Endothelial cell of umbilical vein (primary cell): ENCODE measurements at regions not wholly inside any gene's neighbourhood (a gene's known extent, or its start where the extent isn't known, plus 50 kb on each side); places are given as distances from the start of the nearest gene placed in this dataset.

Experiments
- BruUV-seq: library from RNA; stranded (reverse); fragments of 400-500 nt; replicated peaks from 2 replicates; lab custom pipeline; 2021; lab: Mats Ljungman, UMichigan
- CTCF ChIA-PET: fragments of 300-600, 350-600 bp; sonication (Branson Sonifier 250); formaldehyde crosslinking; loops from one replicate; lab custom pipeline; 2021; ENCODE audit warnings: antibody characterized with exemption, inconsistent platforms; lab: Charles Lee
- POLR2A ChIA-PET: fragments of 300-600, 350-600 bp; sonication (Branson Sonifier 250); formaldehyde crosslinking; loops from one replicate; lab custom pipeline; 2021; ENCODE audit warnings: antibody characterized with exemption, inconsistent platforms; lab: Charles Lee
- DNase-seq: peaks from one replicate; pipeline ENCODE4 v3.0.0-alpha.2; 2011; ENCODE audit warnings: low read depth, low spot score
- FAIRE-seq: peaks from 2 replicates; lab custom pipeline; 2011; peaks lifted over from hg19 to GRCh38; lab: Jason Lieb, UNC
- H2AFZ ChIP-seq: 2 replicates; pipeline ENCODE4 v1.6.0; 2012; ENCODE audit warnings: low read depth, low read length, control low read depth, inconsistent platforms
- H3K27ac ChIP-seq: 2 replicates; pipeline ENCODE4 v1.5.1; 2011; ENCODE audit warnings: low read depth, mild to moderate bottlenecking, control low read depth, low read length, moderate library complexity; ENCODE audit not compliant: insufficient read depth
- H3K27me3 ChIP-seq, 2 experiments: 2 replicates each; pipeline versions ENCODE4 v1.6.0 to v1.6.1; 2011; ENCODE audit warnings: low read length in 2 of 2, mixed read lengths in 1 of 2; ENCODE audit not compliant: control insufficient read depth in 2 of 2, insufficient read depth in 2 of 2
- H3K36me3 ChIP-seq, 2 experiments: 2 replicates in 1 of 2; 3 replicates in 1 of 2; pipeline ENCODE4 v1.5.1; 2011; ENCODE audit warnings: low read length in 2 of 2, mild to moderate bottlenecking in 1 of 2, moderate library complexity in 1 of 2; ENCODE audit not compliant: control insufficient read depth in 2 of 2, insufficient read depth in 2 of 2; ENCODE audit errors: extremely low read depth in 1 of 2
- H3K4me1 ChIP-seq: 3 replicates; pipeline ENCODE4 v1.5.1; 2011; ENCODE audit warnings: mild to moderate bottlenecking, low read length; ENCODE audit not compliant: control insufficient read depth, insufficient read depth; ENCODE audit errors: extremely low read depth
- H3K4me2 ChIP-seq: 2 replicates; pipeline ENCODE4 v1.6.1; 2011; ENCODE audit warnings: low read length, control low read depth, mixed read lengths; ENCODE audit not compliant: insufficient read depth
- H3K4me3 ChIP-seq, 3 experiments: fragments of 200-600 bp in 1 of 3; sonication (generic), shearing (Covaris generic) in 1 of 3; replicated peaks in 1 of 3; 2 replicates each; pipeline ENCODE4 v1.5.1; 2011 to 2016; ENCODE audit warnings: control low read depth in 3 of 3, low read length in 3 of 3, mild to moderate bottlenecking in 2 of 3, inconsistent platforms in 1 of 3, low read depth in 1 of 3, moderate library complexity in 1 of 3; ENCODE audit not compliant: insufficient read depth in 1 of 3
- H3K79me2 ChIP-seq: 2 replicates; pipeline ENCODE4 v1.6.0; 2012; ENCODE audit warnings: low read length, inconsistent platforms; ENCODE audit not compliant: control insufficient read depth, insufficient read depth
- H3K9ac ChIP-seq: replicated peaks from 2 replicates; pipeline ENCODE3; 2011; ENCODE audit warnings: low read length, control low read depth; ENCODE audit not compliant: insufficient read depth; ENCODE audit errors: extremely low read depth
- H3K9me1 ChIP-seq: replicated peaks from 3 replicates; pipeline ENCODE4 v1.6.0; 2011; ENCODE audit warnings: mild to moderate bottlenecking, low read length; ENCODE audit not compliant: control insufficient read depth, insufficient read depth; ENCODE audit errors: extremely low read depth
- H3K9me3 ChIP-seq: replicated peaks from 2 replicates; pipeline ENCODE4 v1.5.1; 2012; ENCODE audit warnings: low read length, inconsistent platforms; ENCODE audit not compliant: control insufficient read depth, insufficient read depth
- H4K20me1 ChIP-seq: replicated peaks from 2 replicates; pipeline ENCODE3; 2011; ENCODE audit warnings: mild to moderate bottlenecking, low read length; ENCODE audit not compliant: control insufficient read depth, insufficient read depth; ENCODE audit errors: extremely low read depth
- CTCF ChIP-seq, 2 donors: IDR thresholded peaks; 1 replicate in 1 of 2; 2 replicates in 1 of 2; pipeline ENCODE4 v1.5.1; 2011; ENCODE audit warnings: low read length in 2 of 2, mild to moderate bottlenecking in 2 of 2, moderate library complexity in 2 of 2, control low read depth in 1 of 2, inconsistent platforms in 1 of 2, low read depth in 1 of 2; ENCODE audit not compliant: insufficient read depth in 1 of 2; ENCODE audit errors: extremely low read depth in 1 of 2
- EZH2 ChIP-seq: IDR thresholded peaks from 2 replicates; pipeline ENCODE4 v1.6.1; 2012; ENCODE audit warnings: borderline replicate concordance, low read depth, mild to moderate bottlenecking, moderate library complexity, low read length, inconsistent platforms; ENCODE audit not compliant: severe bottlenecking
- FOS ChIP-seq: IDR thresholded peaks from 2 replicates; pipeline ENCODE4 v1.6.1; 2011; ENCODE audit warnings: mild to moderate bottlenecking, low read length, moderate library complexity, borderline replicate concordance; ENCODE audit not compliant: insufficient read depth
- GATA2 ChIP-seq: IDR thresholded peaks from 2 replicates; pipeline ENCODE4 v1.7.0; 2011; ENCODE audit warnings: low read depth, mild to moderate bottlenecking, moderate library complexity, mixed read lengths, low read length; ENCODE audit not compliant: insufficient read length, insufficient read depth
- JUN ChIP-seq: IDR thresholded peaks from 2 replicates; pipeline ENCODE4 v1.6.1; 2011; ENCODE audit warnings: borderline replicate concordance, low read depth; ENCODE audit not compliant: insufficient read length, insufficient read depth
- MYC ChIP-seq: IDR thresholded peaks from one replicate; pipeline ENCODE4 v1.6.1; 2011; ENCODE audit warnings: mild to moderate bottlenecking, low read depth, low read length
- POLR2A ChIP-seq: IDR thresholded peaks from 2 replicates; pipeline ENCODE4 v1.6.1; 2012; ENCODE audit warnings: low read depth, mild to moderate bottlenecking, control low read depth, low read length
- POLR2AphosphoS5 ChIP-seq: IDR thresholded peaks from 2 replicates; pipeline ENCODE4 v1.6.1; 2012; ENCODE audit warnings: low read depth, mild to moderate bottlenecking, control low read depth, low read length, moderate library complexity; ENCODE audit not compliant: insufficient read depth
- dilution Hi-C: fragments of 300-500 bp; cut with MboI; formaldehyde crosslinking; loops from one replicate; pipeline ENCODE4 v1.15.0; 2019; ENCODE audit warnings: low sequenced_read_pairs; ENCODE audit not compliant: extremely low pct_ligation_motif_present
- intact Hi-C: fragments of 100-400 bp; cut with micrococcal nuclease; formaldehyde crosslinking; loops from one replicate; pipeline ENCODE4 v1.10.0; 2022
- TF ChIP-seq, protein P1 (sequence below): IDR thresholded peaks from 2 replicates; pipeline ENCODE4 v1.6.1; 2011; ENCODE audit not compliant: insufficient read depth, insufficient read length

GRCh38 chr3:76456322-76456721 is 583.6 kb upstream of the ROBO2 start:
- no peak overlapping the region for H2AFZ ChIP-seq
- intact Hi-C loops = no loop called here
- no peaks in the 10 kb centered on the region for H3K9me1 ChIP-seq
- CTCF ChIA-PET = no interaction called here
- no peak overlapping the region for H3K27ac ChIP-seq
- H4K20me1 ChIP-seq = no peaks in the 10 kb centered on the region
- POLR2A ChIA-PET = no interaction called here
- no peaks in the 10 kb centered on the region for H3K36me3 ChIP-seq
- TF ChIP-seq POLR2AphosphoS5 = no peak
- no peak for TF ChIP-seq CTCF (IDR thresholded peaks at IDR 0.05; ENCODE audit: extremely low read depth in 1 of 2, insufficient read depth in 1 of 2, low read depth in 1 of 2, low read length in 2 of 2)
- TF ChIP-seq FOS = no peak
- TF ChIP-seq MYC = no peak
- TF ChIP-seq GATA2 = no peak
- TF ChIP-seq, protein P1, sequence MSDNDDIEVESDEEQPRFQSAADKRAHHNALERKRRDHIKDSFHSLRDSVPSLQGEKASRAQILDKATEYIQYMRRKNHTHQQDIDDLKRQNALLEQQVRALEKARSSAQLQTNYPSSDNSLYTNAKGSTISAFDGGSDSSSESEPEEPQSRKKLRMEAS = no peak
- no peak for TF ChIP-seq POLR2A
- no peak for TF ChIP-seq JUN
- no peak for TF ChIP-seq EZH2
- no peaks in the 10 kb centered on the region for H3K27me3 ChIP-seq
- peaks cover 2% of the 10 kb centered on the region for H3K9me3 ChIP-seq
- no peaks in the 10 kb centered on the region for H3K4me1 ChIP-seq
- dilution Hi-C loops = no loop called here
- no peak overlapping the region for H3K4me3 ChIP-seq
- no peak overlapping the region for H3K9ac ChIP-seq
- H3K4me2 ChIP-seq = no peak overlapping the region
- no TSS peak for BruUV-seq
- no peak for FAIRE-seq
- H3K79me2 ChIP-seq = no peaks in the 10 kb centered on the region
- DNase-seq = no peak
